ENCODE measurements at regions not wholly inside any gene's neighbourhood (a gene's known extent, or its start where the extent isn't known, plus 50 kb on each side); places are given as distances from the start of the nearest gene placed in this dataset.

GRCh38 chr6:156502969-156503504, 274.1 kb upstream of the ARID1B start:
- no peak overlapping the region for H3K4me3 ChIP-seq (ENCODE audit: low read depth, low read length)
- peak; percentile 31 for DNase-seq (ENCODE audit: low read depth)
- TF ChIP-seq CTCF (IDR thresholded peaks at IDR 0.05; ENCODE audit: low read depth, low read length), result no peak
- TF ChIP-seq MYC (IDR thresholded peaks at IDR 0.05; ENCODE audit: low read depth, low read length), result no peak
- TF ChIP-seq POLR2A (IDR thresholded peaks at IDR 0.05; ENCODE audit: extremely low read depth, insufficient read length), result no peak
- TF ChIP-seq MAX (IDR thresholded peaks at IDR 0.05; ENCODE audit: low read depth, low read length), result no peak

DNA sequence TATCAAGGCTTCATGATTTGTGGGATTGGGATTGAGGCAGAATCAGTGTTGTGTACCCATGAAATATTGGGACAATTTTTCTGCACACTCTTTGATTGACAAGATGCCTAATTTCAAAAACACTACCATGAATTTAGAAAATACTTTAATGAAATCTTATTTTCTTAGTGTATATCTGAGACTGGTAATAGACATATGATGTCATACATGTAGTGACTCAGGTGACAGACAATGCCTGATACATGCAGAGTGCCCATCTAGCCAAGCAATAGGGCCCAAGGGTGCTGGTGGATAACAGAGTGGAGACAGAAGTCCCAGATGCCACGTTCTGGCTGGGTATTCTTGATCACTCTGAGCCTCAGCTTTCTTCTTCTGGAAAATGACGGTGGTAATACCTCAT, 279.6 kb upstream of the ARID1B start:
- no peak overlapping the region for H3K4me3 ChIP-seq (ENCODE audit: low read depth, low read length)
- TF ChIP-seq CTCF (IDR thresholded peaks at IDR 0.05; ENCODE audit: low read depth, low read length) (no peak), MYC (IDR thresholded peaks at IDR 0.05; ENCODE audit: low read depth, low read length) (no peak), MAX (IDR thresholded peaks at IDR 0.05; ENCODE audit: low read depth, low read length) (no peak), POLR2A (IDR thresholded peaks at IDR 0.05; ENCODE audit: extremely low read depth, insufficient read length) (no peak)
- no peak for DNase-seq (ENCODE audit: low read depth)

GRCh38 chr6:156487877-156488276, 289.3 kb upstream of the ARID1B start:
- no peak for DNase-seq (ENCODE audit: low read depth)
- H3K4me3 ChIP-seq (ENCODE audit: low read depth, low read length), result no peak overlapping the region
- no peak for TF ChIP-seq CTCF (IDR thresholded peaks at IDR 0.05; ENCODE audit: low read depth, low read length)
- TF ChIP-seq MAX (IDR thresholded peaks at IDR 0.05; ENCODE audit: low read depth, low read length), result no peak
- TF ChIP-seq POLR2A (IDR thresholded peaks at IDR 0.05; ENCODE audit: extremely low read depth, insufficient read length), result no peak
- TF ChIP-seq MYC (IDR thresholded peaks at IDR 0.05; ENCODE audit: low read depth, low read length), result no peak

DNA sequence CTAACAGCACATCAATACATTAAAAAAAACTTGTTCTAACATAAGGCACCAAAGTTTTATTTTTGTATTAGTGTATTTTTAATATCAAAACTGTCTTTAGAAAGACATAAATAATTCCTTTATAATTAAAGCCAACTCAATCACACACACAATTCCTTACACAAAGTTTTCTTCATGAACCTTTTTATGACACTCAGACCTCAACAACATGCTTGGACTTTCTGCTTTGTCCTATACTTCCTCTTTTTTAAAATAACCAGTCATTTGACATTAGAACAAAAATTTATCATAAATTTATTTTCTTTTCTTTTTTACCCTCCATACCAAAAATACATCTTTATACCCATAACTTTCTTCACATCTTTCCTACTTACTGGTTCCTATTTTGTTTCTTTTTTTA, 292.0 kb upstream of the ARID1B start:
- no peak for TF ChIP-seq CTCF (IDR thresholded peaks at IDR 0.05; ENCODE audit: low read depth, low read length)
- no peak for TF ChIP-seq POLR2A (IDR thresholded peaks at IDR 0.05; ENCODE audit: extremely low read depth, insufficient read length)
- no peak for TF ChIP-seq MYC (IDR thresholded peaks at IDR 0.05; ENCODE audit: low read depth, low read length)
- no peak for TF ChIP-seq MAX (IDR thresholded peaks at IDR 0.05; ENCODE audit: low read depth, low read length)
- no peak overlapping the region for H3K4me3 ChIP-seq (ENCODE audit: low read depth, low read length)
- DNase-seq (ENCODE audit: low read depth), result no peak

- no peak overlapping the region for H3K4me3 ChIP-seq (ENCODE audit: low read depth, low read length)
- no peak for DNase-seq (ENCODE audit: low read depth)
- TF ChIP-seq MAX (IDR thresholded peaks at IDR 0.05; ENCODE audit: low read depth, low read length) (no peak), CTCF (IDR thresholded peaks at IDR 0.05; ENCODE audit: low read depth, low read length) (no peak), MYC (IDR thresholded peaks at IDR 0.05; ENCODE audit: low read depth, low read length) (no peak), POLR2A (IDR thresholded peaks at IDR 0.05; ENCODE audit: extremely low read depth, insufficient read length) (no peak)
Measured at GRCh38 chr6:156474507-156475120, 302.6 kb upstream of the ARID1B start.
